Adipocyte (in vitro differentiated cells): ENCODE measurements at regions not wholly inside any gene's neighbourhood (a gene's known extent, or its start where the extent isn't known, plus 50 kb on each side); places are given as distances from the start of the nearest gene placed in this dataset.

Experiments used
- DNase-seq: peaks from one replicate; pipeline ENCODE4 v3.0.0-alpha.2; 2015; ENCODE audit warnings: low read depth
- H3K27me3 ChIP-seq: replicated peaks from 2 replicates; pipeline ENCODE4 v1.7.0; 2013; ENCODE audit warnings: mild to moderate bottlenecking, low read length, moderate library complexity; ENCODE audit not compliant: control insufficient read depth, insufficient read depth
- H3K36me3 ChIP-seq: 2 replicates; pipeline ENCODE4 v1.7.0; 2013; ENCODE audit warnings: low read length, mild to moderate bottlenecking, moderate library complexity; ENCODE audit not compliant: control insufficient read depth, insufficient read depth, severe bottlenecking
- H3K4me1 ChIP-seq: 2 replicates; pipeline ENCODE4 v1.7.0; 2013; ENCODE audit warnings: mild to moderate bottlenecking, low read length, moderate library complexity; ENCODE audit not compliant: control insufficient read depth, insufficient read depth
- H3K4me3 ChIP-seq: 2 replicates; pipeline ENCODE4 v1.7.0; 2013; ENCODE audit warnings: mild to moderate bottlenecking, low read length, moderate library complexity
- H3K9ac ChIP-seq: 2 replicates; pipeline ENCODE4 v1.7.0; 2013; ENCODE audit warnings: mild to moderate bottlenecking, low read length, moderate library complexity
- H3K9me3 ChIP-seq: 2 replicates; pipeline ENCODE4 v1.7.0; 2013; ENCODE audit warnings: mild to moderate bottlenecking, low read length, moderate library complexity; ENCODE audit not compliant: control insufficient read depth

DNA sequence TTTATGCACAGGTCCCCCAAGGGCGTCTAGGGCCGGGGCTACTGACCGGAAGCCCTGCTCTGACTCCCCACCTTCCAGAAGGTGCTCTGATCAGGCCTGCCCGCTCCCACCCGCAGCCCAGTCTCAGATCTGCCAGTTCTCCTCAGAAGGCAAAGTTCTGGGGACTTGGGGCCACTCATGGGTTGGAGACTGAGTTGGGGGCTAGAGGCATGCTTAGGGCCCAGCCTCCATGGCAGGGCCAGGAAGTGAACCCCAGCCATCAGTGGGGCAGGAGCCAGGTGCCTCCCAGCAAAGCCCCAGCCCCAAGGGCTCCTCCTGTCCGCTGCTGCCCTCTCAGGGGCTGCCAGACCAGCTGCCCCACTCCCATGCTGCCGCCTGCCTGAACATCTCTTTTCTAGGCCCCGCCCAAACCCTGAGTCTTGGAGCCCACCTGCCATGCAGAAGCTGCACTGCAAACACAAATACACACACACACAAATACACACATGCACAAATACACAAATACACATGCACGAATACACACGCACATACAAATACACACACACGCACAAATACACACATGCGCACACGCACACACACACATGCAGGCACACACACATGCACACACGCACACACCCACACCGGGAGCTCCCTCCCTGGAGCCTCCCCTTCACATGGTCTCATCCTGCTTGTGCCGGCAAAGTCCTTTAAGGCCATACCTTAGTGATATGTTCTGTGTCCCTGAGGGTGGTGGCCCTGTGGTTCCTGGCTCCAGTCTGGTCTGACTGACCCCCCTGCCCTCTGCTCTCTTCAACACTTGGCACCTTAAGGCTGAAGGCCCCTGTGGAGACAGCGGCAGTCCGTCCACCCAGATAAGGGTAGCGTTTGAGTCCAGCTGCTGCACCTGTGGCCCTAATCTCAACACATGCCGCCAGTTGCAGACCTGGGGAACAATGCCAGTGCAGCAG, 59.2 kb upstream of the KLF13 start:
- no peak overlapping the region for H3K4me3 ChIP-seq
- H3K9ac ChIP-seq: no peak overlapping the region
- no peaks in the 10 kb centered on the region for H3K9me3 ChIP-seq
- H3K27me3 ChIP-seq: peaks cover 7% of the 10 kb centered on the region
- H3K4me1 ChIP-seq: peaks cover 22% of the 10 kb centered on the region
- no peak for DNase-seq
- no peaks in the 10 kb centered on the region for H3K36me3 ChIP-seq

GRCh38 chr15:31268108-31268501, 58.5 kb upstream of the KLF13 start:
- Histone ChIP-seq H3K9ac (no peak overlapping the region), H3K36me3 (no peaks in the 10 kb centered on the region), H3K27me3 (peaks cover 7% of the 10 kb centered on the region), H3K9me3 (no peaks in the 10 kb centered on the region), H3K4me1 (peaks cover 18% of the 10 kb centered on the region), H3K4me3 (no peak overlapping the region)
- DNase-seq: peak; percentile 14

DNA sequence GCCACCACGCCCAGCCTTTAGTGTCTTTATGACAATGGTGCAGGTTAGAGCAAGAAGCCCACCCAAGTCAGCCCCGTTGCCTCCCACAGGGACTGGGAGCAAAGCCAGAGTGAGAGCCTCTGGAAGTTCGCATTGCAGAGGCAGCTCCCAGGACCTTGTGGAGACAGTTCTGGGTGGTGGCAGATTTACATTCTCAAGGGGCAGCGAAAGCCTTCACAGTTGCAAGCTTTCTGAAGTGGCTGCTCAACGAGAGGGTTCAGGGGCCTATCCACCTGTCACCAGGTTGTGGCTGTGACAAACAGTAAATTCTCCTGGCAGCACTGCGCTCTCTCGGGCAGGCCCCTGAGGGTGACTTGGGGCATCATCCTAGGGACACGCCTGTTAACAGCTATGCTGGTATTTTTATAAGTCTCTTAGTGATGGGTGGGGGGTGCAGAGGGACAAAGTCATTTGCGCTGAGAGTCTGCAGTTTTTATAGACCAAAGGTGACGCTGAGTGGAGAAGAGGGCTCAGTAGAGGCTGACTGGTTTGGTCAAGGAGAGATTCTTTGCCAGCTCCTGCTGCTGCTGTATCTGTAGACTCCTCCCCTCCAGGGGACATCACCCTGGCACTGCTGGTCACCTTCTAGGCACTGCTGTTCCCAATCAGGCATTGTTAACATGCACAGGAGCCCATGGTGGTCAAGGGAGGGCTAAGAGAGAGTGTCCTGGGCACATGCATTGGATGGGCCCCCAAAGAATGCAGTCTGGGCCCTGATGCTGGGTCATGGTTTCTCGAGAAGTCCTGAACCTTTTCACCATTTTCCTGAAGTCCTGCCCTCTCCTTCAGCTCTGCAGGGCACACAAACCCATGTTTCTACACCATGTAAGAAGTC, 57.5 kb upstream of the KLF13 start:
- Histone ChIP-seq H3K9ac (no peak overlapping the region), H3K36me3 (no peaks in the 10 kb centered on the region), H3K4me3 (no peak overlapping the region), H3K4me1 (peaks cover 12% of the 10 kb centered on the region), H3K27me3 (peaks cover 7% of the 10 kb centered on the region), H3K9me3 (no peaks in the 10 kb centered on the region)
- DNase-seq: no peak

GRCh38 chr15:31269816-31270575, 56.6 kb upstream of the KLF13 start:
- no peak for DNase-seq
- H3K36me3 ChIP-seq: no peaks in the 10 kb centered on the region
- H3K9ac ChIP-seq: no peak overlapping the region

GRCh38 chr15:31270767-31271166, 55.9 kb upstream of the KLF13 start:
- Histone ChIP-seq H3K27me3 (peaks cover 14% of the 10 kb centered on the region), H3K36me3 (no peaks in the 10 kb centered on the region), H3K4me3 (no peak overlapping the region), H3K9ac (no peak overlapping the region), H3K4me1 (peaks cover 12% of the 10 kb centered on the region), H3K9me3 (no peaks in the 10 kb centered on the region)
- no peak for DNase-seq

More at GRCh38 chr15:31269816-31270575, 56.6 kb upstream of the KLF13 start:
- H3K27me3 ChIP-seq: peaks cover 9% of the 10 kb centered on the region
- H3K4me3 ChIP-seq: no peak overlapping the region
- H3K4me1 ChIP-seq: peaks cover 12% of the 10 kb centered on the region
- no peaks in the 10 kb centered on the region for H3K9me3 ChIP-seq

GRCh38 chr15:31271224-31271635, 55.4 kb upstream of the KLF13 start:
- peaks cover 12% of the 10 kb centered on the region for H3K4me1 ChIP-seq

GRCh38 chr15:31271711-31272557, 54.7 kb upstream of the KLF13 start:
- Histone ChIP-seq H3K9me3 (no peaks in the 10 kb centered on the region), H3K4me1 (peaks cover 12% of the 10 kb centered on the region), H3K27me3 (peaks cover 17% of the 10 kb centered on the region), H3K9ac (no peak overlapping the region), H3K4me3 (no peak overlapping the region), H3K36me3 (no peaks in the 10 kb centered on the region)
- DNase-seq: no peak

More at GRCh38 chr15:31271224-31271635, 55.4 kb upstream of the KLF13 start:
- Histone ChIP-seq H3K27me3 (peaks cover 16% of the 10 kb centered on the region), H3K4me3 (no peak overlapping the region), H3K9me3 (no peaks in the 10 kb centered on the region), H3K36me3 (no peaks in the 10 kb centered on the region), H3K9ac (no peak overlapping the region)
- DNase-seq: no peak

DNA sequence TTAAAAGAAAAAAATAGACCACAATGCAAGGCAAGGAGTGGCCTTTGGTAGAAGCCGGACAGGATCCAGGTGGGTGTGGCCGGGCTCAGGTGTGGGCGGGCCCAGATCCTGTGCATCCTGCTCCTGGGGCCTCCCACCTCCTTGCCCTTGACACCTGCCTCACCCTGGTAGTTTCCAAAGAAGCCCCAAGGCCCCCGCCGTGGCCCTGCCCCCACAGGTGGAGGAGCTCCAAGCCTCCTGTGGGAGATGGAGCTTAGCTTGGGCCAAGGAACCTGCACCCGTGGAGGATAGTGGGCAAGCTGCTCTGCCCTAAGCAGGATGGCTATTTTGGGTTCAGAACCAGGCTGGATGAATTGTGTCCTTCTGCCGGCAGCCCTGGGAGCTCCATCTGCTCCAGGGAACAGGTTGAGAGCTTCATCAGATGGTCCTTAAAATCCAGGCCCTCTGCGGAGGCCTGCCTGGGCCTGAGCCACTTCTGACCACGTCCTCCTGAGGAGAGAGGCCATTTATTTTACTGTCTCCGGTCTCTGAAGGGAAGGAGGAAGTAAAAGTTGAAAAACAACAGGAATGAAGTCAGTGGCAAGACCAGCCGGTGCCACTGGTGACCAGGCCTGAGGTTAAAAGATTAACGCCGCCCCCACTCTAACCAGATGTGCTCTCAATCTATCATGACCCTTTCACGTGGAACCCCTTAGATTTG, 53.9 kb upstream of the KLF13 start:
- Histone ChIP-seq H3K9ac (no peak overlapping the region), H3K4me1 (peaks cover 10% of the 10 kb centered on the region), H3K4me3 (no peak overlapping the region), H3K36me3 (no peaks in the 10 kb centered on the region), H3K27me3 (peaks cover 16% of the 10 kb centered on the region), H3K9me3 (no peaks in the 10 kb centered on the region)
- DNase-seq: no peak

GRCh38 chr15:31273258-31273941, 53.2 kb upstream of the KLF13 start:
- H3K9ac ChIP-seq: no peak overlapping the region
- peaks cover 16% of the 10 kb centered on the region for H3K27me3 ChIP-seq
- H3K9me3 ChIP-seq: no peaks in the 10 kb centered on the region
- no peak overlapping the region for H3K4me3 ChIP-seq
- H3K4me1 ChIP-seq: peaks cover 3% of the 10 kb centered on the region
- no peak for DNase-seq
- H3K36me3 ChIP-seq: no peaks in the 10 kb centered on the region
